Memory B cell (primary cell): ENCODE measurements at regions not wholly inside any gene's neighbourhood (a gene's known extent, or its start where the extent isn't known, plus 50 kb on each side); places are given as distances from the start of the nearest gene placed in this dataset.

Experiments
- ATAC-seq: fragments of 150-1000 bp; cut with Tn5 transposase; 2 replicates; pipeline ENCODE4 v1.10.0; 2021; ENCODE audit warnings: low read depth, mild to moderate bottlenecking, moderate library complexity
- DNase-seq, 2 donors: peaks; one replicate each; pipeline ENCODE4 v3.0.0; 2022; ENCODE audit warnings: low spot score in 2 of 2
- H3K27ac Mint-ChIP-seq: one replicate; pipeline ENCODE4 v1.8.0; 2022; ENCODE audit warnings: mild to moderate bottlenecking, moderate library complexity, mixed read lengths
- H3K27me3 Mint-ChIP-seq: one replicate; pipeline ENCODE4 v1.8.0; 2022; ENCODE audit warnings: mixed read lengths
- H3K36me3 Mint-ChIP-seq: one replicate; pipeline ENCODE4 v1.8.0; 2022; ENCODE audit warnings: mild to moderate bottlenecking, mixed read lengths
- H3K4me1 Mint-ChIP-seq: one replicate; pipeline ENCODE4 v1.8.0; 2022; ENCODE audit warnings: mixed read lengths
- H3K4me3 Mint-ChIP-seq: one replicate; pipeline ENCODE4 v1.8.0; 2022; ENCODE audit warnings: mild to moderate bottlenecking, moderate library complexity, mixed read lengths
- H3K9me3 Mint-ChIP-seq: one replicate; pipeline ENCODE4 v1.8.0; 2022; ENCODE audit warnings: mixed read lengths

DNA sequence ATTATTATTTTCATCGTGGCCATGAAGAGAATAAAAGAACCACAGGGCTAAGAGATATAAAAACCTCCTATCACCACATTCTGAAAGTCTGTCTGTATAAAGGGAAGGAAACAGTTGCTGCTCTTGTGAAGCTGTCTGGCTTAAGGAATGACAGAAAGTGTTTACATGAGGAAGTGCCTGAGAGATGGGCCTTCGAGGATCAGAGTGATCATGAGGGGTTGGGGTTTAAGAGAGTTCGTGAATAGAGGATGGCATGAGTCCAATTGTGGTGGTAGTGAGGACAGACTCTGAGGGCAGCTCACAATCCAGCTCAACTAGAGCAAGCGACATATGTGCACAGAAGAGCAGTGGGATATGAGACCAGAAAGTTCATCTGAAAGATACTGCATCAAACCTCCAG, 65.8 kb upstream of the PIEZO2 start:
- Mint-ChIP-seq H3K27ac (no peak overlapping the region), H3K36me3 (no peaks in the 10 kb centered on the region), H3K4me1 (no peaks in the 10 kb centered on the region), H3K4me3 (no peak overlapping the region), H3K27me3 (peaks cover 2% of the 10 kb centered on the region), H3K9me3 (no peaks in the 10 kb centered on the region)
- ATAC-seq (no peak), DNase-seq (no peak)

DNA sequence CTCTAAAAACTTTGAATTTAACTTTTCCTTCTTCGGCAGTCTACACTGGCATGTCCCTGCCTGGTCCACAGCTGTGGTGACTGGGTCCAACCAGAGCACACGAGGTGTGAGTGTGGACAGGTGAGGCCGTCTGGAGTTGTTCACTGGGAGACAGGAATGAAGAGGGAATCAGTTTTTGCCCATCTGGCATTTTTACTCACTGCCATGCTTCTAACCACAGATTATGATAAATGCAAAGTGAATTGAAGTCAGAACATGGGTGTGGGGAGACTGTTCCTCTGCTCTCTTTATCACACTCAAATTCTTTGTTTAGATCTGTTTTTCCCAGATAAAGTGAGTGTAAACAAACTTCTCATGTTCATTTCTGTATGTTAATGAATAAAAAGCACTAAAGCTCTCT, 54.7 kb upstream of the PIEZO2 start:
- ATAC-seq (no peak), DNase-seq (no peak)
- Mint-ChIP-seq H3K4me3 (no peak overlapping the region), H3K27me3 (peaks cover 4% of the 10 kb centered on the region), H3K4me1 (no peaks in the 10 kb centered on the region), H3K9me3 (no peaks in the 10 kb centered on the region), H3K27ac (no peak overlapping the region), H3K36me3 (no peaks in the 10 kb centered on the region)

DNA sequence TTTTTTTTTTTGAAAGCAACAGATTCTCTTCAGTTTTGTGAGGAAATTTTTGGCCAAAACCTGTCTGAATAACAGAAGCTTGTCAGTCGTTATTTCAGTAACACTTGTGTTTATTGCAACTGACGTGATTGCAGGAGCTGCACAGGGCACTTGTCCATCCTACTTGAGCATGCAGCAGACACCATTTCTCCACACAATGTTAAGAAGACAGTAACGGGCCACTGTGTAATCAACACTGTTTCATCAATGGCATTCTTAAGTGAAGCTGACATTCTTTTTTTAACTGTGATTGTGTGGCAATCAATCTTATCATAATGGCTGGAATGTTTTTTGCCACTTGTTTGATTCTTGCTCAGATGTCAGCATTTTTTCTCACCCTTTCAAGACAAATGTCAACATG, 50.1 kb upstream of the PIEZO2 start:
- H3K36me3 Mint-ChIP-seq = no peaks in the 10 kb centered on the region
- peaks cover 1% of the 10 kb centered on the region for H3K27me3 Mint-ChIP-seq

More for the DNA sequence above, 50.1 kb upstream of the PIEZO2 start:
- Mint-ChIP-seq H3K4me3 (no peak overlapping the region), H3K27ac (no peak overlapping the region), H3K4me1 (no peaks in the 10 kb centered on the region), H3K9me3 (no peaks in the 10 kb centered on the region)
- DNase-seq (no peak), ATAC-seq (no peak)
